GM12878 (cell line): ENCODE measurements at regions not wholly inside any gene's neighbourhood (a gene's known extent, or its start where the extent isn't known, plus 50 kb on each side); places are given as distances from the start of the nearest gene placed in this dataset.

ENCODE experiments used
- ATAC-seq: fragments of 200-7000 bp; cut with Tn5 transposase; 3 replicates; pipeline ENCODE4 v1.9.1; 2020; ENCODE audit warnings: mild to moderate bottlenecking, moderate library complexity
- BruUV-seq: library from RNA; stranded (reverse); fragments of 400-500 nt; replicated peaks from 2 replicates; lab custom pipeline; 2021; lab: Mats Ljungman, UMichigan
- CTCF ChIA-PET: fragments of 300-600 bp; sonication (Branson Sonifier 250); formaldehyde crosslinking; extraction: SDS; loops from one replicate; lab custom pipeline; 2021; ENCODE audit warnings: inconsistent platforms; lab: Yijun Ruan, JAX
- POLR2A ChIA-PET: fragments of 350-600 bp; formaldehyde crosslinking; extraction: SDS; loops from one replicate; lab custom pipeline; 2021; ENCODE audit warnings: inconsistent platforms; lab: Charles Lee
- RAD21 ChIA-PET: fragments of 300-600 bp; sonication (Branson Sonifier 250); formaldehyde crosslinking; loops from one replicate; lab custom pipeline; 2023; ENCODE audit warnings: antibody characterized with exemption; ENCODE audit not compliant: unreplicated experiment; lab: Charles Lee
- SMC1A ChIA-PET: fragments of 300-600 bp; sonication (Branson Sonifier 250); formaldehyde crosslinking; loops from one replicate; lab custom pipeline; 2023; ENCODE audit not compliant: unreplicated experiment, uncharacterized antibody; lab: Charles Lee
- DNase-seq: peaks from one replicate; pipeline ENCODE4 v3.0.0-alpha.2; 2011; ENCODE audit warnings: low read depth, low spot score
- FAIRE-seq: peaks from 3 replicates; lab custom pipeline; 2011; peaks lifted over from hg19 to GRCh38; lab: Jason Lieb, UNC
- H2AFZ ChIP-seq: 2 replicates; pipeline ENCODE4 v1.6.0; 2011; ENCODE audit warnings: low read depth, low read length, control low read depth; ENCODE audit not compliant: control insufficient read depth
- H3K27ac ChIP-seq: 2 replicates; pipeline ENCODE4 v1.5.1; 2011; ENCODE audit warnings: control low read depth; ENCODE audit not compliant: control insufficient read depth, insufficient read depth
- H3K27me3 ChIP-seq, 2 experiments: replicated peaks in 1 of 2; 2 replicates each; pipeline versions ENCODE4 v1.6.0 to v1.6.1; 2011; ENCODE audit warnings: low read length in 1 of 2; ENCODE audit not compliant: control insufficient read depth in 2 of 2, insufficient read depth in 2 of 2
- H3K36me3 ChIP-seq, 2 experiments: 2 replicates each; pipeline ENCODE4 v1.5.1; 2011; ENCODE audit warnings: low read length in 1 of 2; ENCODE audit not compliant: control insufficient read depth in 2 of 2, insufficient read depth in 2 of 2
- H3K4me1 ChIP-seq: 2 replicates; pipeline ENCODE4 v1.6.1; 2011; ENCODE audit warnings: mild to moderate bottlenecking, low read length, moderate library complexity, mixed read lengths; ENCODE audit not compliant: control insufficient read depth, insufficient read depth
- H3K4me2 ChIP-seq: 2 replicates; pipeline ENCODE4 v1.6.0; 2011; ENCODE audit warnings: control low read depth; ENCODE audit not compliant: control insufficient read depth, insufficient read depth
- H3K4me3 ChIP-seq: fragments of 200-600 bp; sonication (generic); 2 replicates; pipeline ENCODE4 v1.5.1; 2016
- H3K79me2 ChIP-seq: 2 replicates; pipeline ENCODE4 v1.6.0; 2011; ENCODE audit warnings: low read length; ENCODE audit not compliant: control insufficient read depth, insufficient read depth
- H3K9ac ChIP-seq: 2 replicates; pipeline ENCODE4 v1.8.0; 2011; ENCODE audit warnings: low read length, control low read depth, mixed read lengths; ENCODE audit not compliant: control insufficient read depth, insufficient read depth
- H3K9me3 ChIP-seq: replicated peaks from 3 replicates; pipeline ENCODE4 v1.5.1; 2011; ENCODE audit warnings: mild to moderate bottlenecking, low read length; ENCODE audit not compliant: control insufficient read depth, insufficient read depth
- H4K20me1 ChIP-seq: 2 replicates; pipeline ENCODE4 v1.6.0; 2011; ENCODE audit not compliant: control insufficient read depth, insufficient read depth
- FOXM1 ChIP-seq: IDR thresholded peaks from 2 replicates; pipeline ENCODE4 v1.6.1; 2012; ENCODE audit warnings: low read depth, mild to moderate bottlenecking, inconsistent platforms, low read length, moderate library complexity
- KDM1A ChIP-seq: fragments of 200-600 bp; sonication (generic); IDR thresholded peaks from 2 replicates; pipeline ENCODE4 v1.6.1; 2016; ENCODE audit warnings: borderline replicate concordance
- MTA3 ChIP-seq: IDR thresholded peaks from 2 replicates; pipeline ENCODE4 v1.6.1; 2012; ENCODE audit warnings: low read length, inconsistent platforms, borderline replicate concordance
- PBX3 ChIP-seq: IDR thresholded peaks from 2 replicates; pipeline ENCODE4 v1.6.1; 2011; ENCODE audit warnings: mild to moderate bottlenecking, low read depth, low read length, moderate library complexity; ENCODE audit not compliant: insufficient replicate concordance
- REST ChIP-seq: IDR thresholded peaks from 2 replicates; pipeline ENCODE4 v1.6.1; 2012; ENCODE audit warnings: mild to moderate bottlenecking, low read depth, low read length
- RFX5 ChIP-seq: IDR thresholded peaks from 2 replicates; pipeline ENCODE4 v1.6.1; 2011; ENCODE audit warnings: low read depth, low read length, improper control_type of control experiment
- SKIL ChIP-seq: fragments of 450-650 bp; IDR thresholded peaks from 2 replicates; pipeline ENCODE4 v1.6.1; 2017; ENCODE audit warnings: mild to moderate bottlenecking, low read depth, inconsistent platforms; ENCODE audit not compliant: poor library complexity, severe bottlenecking
- SP1 ChIP-seq: IDR thresholded peaks from one replicate; pipeline ENCODE4 v1.6.1; 2011; ENCODE audit warnings: low read depth, low read length
- ZNF384 ChIP-seq: IDR thresholded peaks from 2 replicates; pipeline ENCODE4 v1.6.1; 2012; ENCODE audit warnings: low read depth, mild to moderate bottlenecking, low read length, improper control_type of control experiment, borderline replicate concordance
- ZNF687 ChIP-seq: fragments of 450-650 bp; IDR thresholded peaks from 2 replicates; pipeline ENCODE4 v1.6.1; 2017; ENCODE audit warnings: mild to moderate bottlenecking, moderate library complexity
- whole genome bisulfite sequencing: methylation state at CpG from one replicate; pipeline ENCODE4 v1.1.6; 2016; ENCODE audit warnings: low lambda C conversion rate; ENCODE audit not compliant: insufficient replicate concordance, insufficient coverage; ENCODE audit errors: missing lambda C conversion rate; 5-methylcytosine and 5-hydroxymethylcytosine counted together
- in situ Hi-C: fragments of 300-500 bp; cut with MboI; formaldehyde crosslinking; loops from 9 replicates; pipeline ENCODE4 v1.14.3; 2018; ENCODE audit warnings: mixed read lengths
- intact Hi-C: fragments of 100-400 bp; cut with micrococcal nuclease; formaldehyde crosslinking; loops from one replicate; pipeline ENCODE4 v1.14.2; 2022; ENCODE audit not compliant: unreplicated experiment

GRCh38 chr1:38253314-38253713 is 206.7 kb upstream of the POU3F1 start:
- BruUV-seq: no TSS peak
- 0% methylated on average over 2 of the region's 2 CpGs for WGBS

More at GRCh38 chr1:38253314-38253713, 206.7 kb upstream of the POU3F1 start:
- H3K27me3 ChIP-seq: no peaks in the 10 kb centered on the region; a peak in 1 of 4 replicates
- H3K36me3 ChIP-seq: no peaks in the 10 kb centered on the region
- no peaks in the 10 kb centered on the region for H4K20me1 ChIP-seq
- no peak overlapping the region for H2AFZ ChIP-seq
- ChIA-PET CTCF (no interaction called here), POLR2A (no interaction called here), RAD21 (no interaction called here), SMC1A (no interaction called here)
- no peaks in the 10 kb centered on the region for H3K4me1 ChIP-seq
- H3K9ac ChIP-seq: no peak overlapping the region
- in situ Hi-C loops: no loop called here
- ATAC-seq: no peak
- no peak overlapping the region for H3K4me2 ChIP-seq
- intact Hi-C loops: no loop called here
- TF ChIP-seq RFX5 (no peak), KDM1A (no peak), REST (no peak), SP1 (no peak), ZNF384 (no peak), ZNF687 (no peak), FOXM1 (no peak), SKIL (no peak), MTA3 (no peak), PBX3 (no peak)
- no peak overlapping the region for H3K27ac ChIP-seq
- DNase-seq: no peak
- no peak for FAIRE-seq
- no peaks in the 10 kb centered on the region for H3K9me3 ChIP-seq
- no peak overlapping the region for H3K4me3 ChIP-seq
- no peaks in the 10 kb centered on the region for H3K79me2 ChIP-seq
